Colonic mucosa (tissue), 4 donors: ENCODE measurements at regions not wholly inside any gene's neighbourhood (a gene's known extent, or its start where the extent isn't known, plus 50 kb on each side); places are given as distances from the start of the nearest gene placed in this dataset.

ENCODE experiments used
- DNase-seq: peaks from one replicate; pipeline ENCODE4 v3.0.0-alpha.2; 2020
- H3K27ac ChIP-seq: fragments of 200-600 bp; one replicate; pipeline ENCODE4 v1.8.0; 2021
- H3K27me3 ChIP-seq: fragments of 200-600 bp; one replicate; pipeline ENCODE4 v1.8.0; 2021
- H3K36me3 ChIP-seq: fragments of 200-600 bp; one replicate; pipeline ENCODE4 v1.8.0; 2021
- H3K4me1 ChIP-seq: fragments of 200-600 bp; one replicate; pipeline ENCODE4 v1.8.0; 2021; ENCODE audit warnings: mild to moderate bottlenecking
- H3K4me3 ChIP-seq: fragments of 200-600 bp; one replicate; pipeline ENCODE4 v1.8.0; 2021
- H3K9ac ChIP-seq, 2 donors: one replicate each; pipeline ENCODE4 v1.7.0; 2013; ENCODE audit warnings: control low read depth in 2 of 2, low read depth in 2 of 2, low read length in 2 of 2
- H3K9me3 ChIP-seq: fragments of 200-600 bp; one replicate; pipeline ENCODE4 v1.8.0; 2021
- CTCF ChIP-seq: fragments of 200-600 bp; IDR thresholded peaks from one replicate; pipeline ENCODE4 v1.8.0; 2022; ENCODE audit warnings: antibody characterized with exemption, mild to moderate bottlenecking
- intact Hi-C: fragments of 100-400 bp; cut with DNase I; formaldehyde crosslinking; loops from one replicate; pipeline ENCODE4 v1.14.1; 2022
- donor health status: healthy.
- donor health status: DM: no; HTN: no; CAD: no.
- donor health status: DM: no; HTN: no; CAD: no.

- H3K9me3 ChIP-seq = no peaks in the 10 kb centered on the region
- H3K27me3 ChIP-seq = no peaks in the 10 kb centered on the region
- DNase-seq = no peak
- no peak overlapping the region for H3K4me3 ChIP-seq
- H3K27ac ChIP-seq = no peak overlapping the region
- H3K4me1 ChIP-seq = no peaks in the 10 kb centered on the region
- no peak for TF ChIP-seq CTCF
- H3K36me3 ChIP-seq = no peaks in the 10 kb centered on the region
- intact Hi-C loops = no loop called here
- H3K9ac ChIP-seq = no peak overlapping the region
These were observed 77.1 kb upstream of the CDYL start for GRCh38 chr6:4698901-4699659.

- DNase-seq = no peak
- H3K36me3 ChIP-seq = no peaks in the 10 kb centered on the region
- H3K9me3 ChIP-seq = no peaks in the 10 kb centered on the region
- no peaks in the 10 kb centered on the region for H3K4me1 ChIP-seq
- H3K9ac ChIP-seq = no peak overlapping the region
- no peaks in the 10 kb centered on the region for H3K27me3 ChIP-seq
- no peak for TF ChIP-seq CTCF
- intact Hi-C loops = no loop called here
- H3K27ac ChIP-seq = no peak overlapping the region
- no peak overlapping the region for H3K4me3 ChIP-seq
These were observed 82.8 kb upstream of the CDYL start for GRCh38 chr6:4693173-4693970.

GRCh38 chr6:4692664-4693063 is 83.5 kb upstream of the CDYL start:
- Histone ChIP-seq H3K4me1 (no peaks in the 10 kb centered on the region), H3K4me3 (no peak overlapping the region), H3K36me3 (no peaks in the 10 kb centered on the region), H3K27ac (no peak overlapping the region), H3K27me3 (no peaks in the 10 kb centered on the region), H3K9me3 (no peaks in the 10 kb centered on the region), H3K9ac (no peak overlapping the region)
- no peak for TF ChIP-seq CTCF
- intact Hi-C loops = no loop called here
- no peak for DNase-seq

- DNase-seq = no peak
- H3K27ac ChIP-seq = no peak overlapping the region
- no peak overlapping the region for H3K9ac ChIP-seq
- intact Hi-C loops = no loop called here
- no peak overlapping the region for H3K4me3 ChIP-seq
- H3K27me3 ChIP-seq = no peaks in the 10 kb centered on the region
- no peaks in the 10 kb centered on the region for H3K36me3 ChIP-seq
- no peaks in the 10 kb centered on the region for H3K9me3 ChIP-seq
- no peak for TF ChIP-seq CTCF
- H3K4me1 ChIP-seq = no peaks in the 10 kb centered on the region
These were observed 87.9 kb upstream of the CDYL start for GRCh38 chr6:4687989-4688947.

- Histone ChIP-seq H3K9ac (no peak overlapping the region), H3K4me1 (no peaks in the 10 kb centered on the region), H3K27me3 (no peaks in the 10 kb centered on the region), H3K27ac (no peak overlapping the region), H3K9me3 (no peaks in the 10 kb centered on the region), H3K4me3 (no peak overlapping the region), H3K36me3 (no peaks in the 10 kb centered on the region)
- TF ChIP-seq CTCF = no peak
- intact Hi-C loops = no loop called here
- DNase-seq = no peak
These were observed 88.6 kb upstream of the CDYL start for GRCh38 chr6:4687656-4687988.
